Ascending aorta (tissue), 2 donors: ENCODE measurements at regions not wholly inside any gene's neighbourhood (a gene's known extent, or its start where the extent isn't known, plus 50 kb on each side); places are given as distances from the start of the nearest gene placed in this dataset.

Experiments used
- DNase-seq, 2 donors: peaks; one replicate each; pipeline ENCODE4 v3.0.0-alpha.2; 2019; ENCODE audit warnings: low spot score in 2 of 2
- H3K27ac ChIP-seq, 2 donors: fragments of 200-600 bp; sonication (generic); one replicate each; pipeline ENCODE4 v1.5.1; 2016 to 2017; ENCODE audit warnings: mild to moderate bottlenecking in 1 of 2
- H3K27me3 ChIP-seq: fragments of 200-600 bp; sonication (generic); one replicate; pipeline ENCODE4 v1.5.1; 2017
- H3K36me3 ChIP-seq, 2 donors: fragments of 200-600 bp; sonication (generic); one replicate each; pipeline ENCODE4 v1.5.1; 2016
- H3K4me1 ChIP-seq, 2 donors: fragments of 200-600 bp; sonication (generic); one replicate each; pipeline ENCODE4 v1.5.1; 2016 to 2017; ENCODE audit warnings: mild to moderate bottlenecking in 1 of 2
- H3K4me3 ChIP-seq, 2 donors: fragments of 200-600 bp; sonication (generic); one replicate each; pipeline ENCODE4 v1.5.1; 2016 to 2017; ENCODE audit warnings: mild to moderate bottlenecking in 1 of 2
- H3K9me3 ChIP-seq, 2 donors: fragments of 200-600 bp; sonication (generic); one replicate each; pipeline ENCODE4 v1.5.1; 2016
- CTCF ChIP-seq, 3 experiments: fragments of 200-600 bp in 2 of 3; fragments of 450-650 bp in 1 of 3; sonication (generic) in 2 of 3; IDR thresholded peaks; one replicate each; pipeline ENCODE4 v1.5.1; 2016 to 2019; ENCODE audit warnings: antibody characterized with exemption in 3 of 3, mild to moderate bottlenecking in 1 of 3, moderate library complexity in 1 of 3
- intact Hi-C: fragments of 100-400 bp; cut with DNase I; formaldehyde crosslinking; loops from one replicate; pipeline ENCODE4 v1.15.1; 2023

GRCh38 chr5:109468288-109468676, 58.5 kb upstream of the PJA2 start:
- Histone ChIP-seq H3K27ac (no peak overlapping the region), H3K4me1 (peaks cover 2 to 4% of the 10 kb centered on the region in 2 donors), H3K36me3 (no peaks in the 10 kb centered on the region), H3K9me3 (no peaks in the 10 kb centered on the region), H3K27me3 (no peaks in the 10 kb centered on the region), H3K4me3 (no peak overlapping the region)
- no peak for TF ChIP-seq CTCF (IDR thresholded peaks at IDR 0.05)
- intact Hi-C loops: loop anchor here (2.0 to 5.0 kb wide), 2 partner anchors 57 to 721 kb away; partner anchors contain the start of gene FER
- no peak for DNase-seq

GRCh38 chr5:109467058-109467457, 57.3 kb upstream of the PJA2 start:
- no peaks in the 10 kb centered on the region for H3K27me3 ChIP-seq
- no peak overlapping the region for H3K27ac ChIP-seq
- no peaks in the 10 kb centered on the region for H3K36me3 ChIP-seq
- TF ChIP-seq CTCF (IDR thresholded peaks at IDR 0.05): no peak
- no peaks in the 10 kb centered on the region for H3K9me3 ChIP-seq
- H3K4me3 ChIP-seq: no peak overlapping the region
- peaks cover 2 to 4% of the 10 kb centered on the region in 2 donors for H3K4me1 ChIP-seq
- intact Hi-C loops: loop anchor here (5.0 kb wide), 1 partner anchor 720 kb away; the partner anchor contains the start of gene FER
- DNase-seq: no peak
